Nephron (organoid): ENCODE measurements at regions not wholly inside any gene's neighbourhood (a gene's known extent, or its start where the extent isn't known, plus 50 kb on each side); places are given as distances from the start of the nearest gene placed in this dataset.
A peak's percentile ranks its signal among the peaks of the same experiment; 100 is the strongest.

ENCODE experiments used
- H3K27ac Mint-ChIP-seq, 3 experiments: 2 replicates each; pipeline ENCODE4 v1.8.0; 2020; ENCODE audit warnings: mixed read lengths in 3 of 3, mild to moderate bottlenecking in 2 of 3, moderate library complexity in 1 of 3
- H3K27me3 Mint-ChIP-seq: 2 replicates; pipeline ENCODE4 v1.8.0; 2021; ENCODE audit warnings: low read depth, mild to moderate bottlenecking, moderate library complexity, mixed read lengths
- H3K36me3 Mint-ChIP-seq: 2 replicates; pipeline ENCODE4 v1.8.0; 2020; ENCODE audit warnings: low read depth, mixed read lengths
- H3K4me1 Mint-ChIP-seq: 2 replicates; pipeline ENCODE4 v1.8.0; 2020; ENCODE audit warnings: mixed read lengths
- H3K4me3 Mint-ChIP-seq, 3 experiments: 2 replicates each; pipeline ENCODE4 v1.8.0; 2020; ENCODE audit warnings: mild to moderate bottlenecking in 3 of 3, mixed read lengths in 3 of 3, moderate library complexity in 2 of 3
- H3K9me3 Mint-ChIP-seq: 2 replicates; pipeline ENCODE4 v1.8.0; 2020; ENCODE audit warnings: mixed read lengths
- CTCF ChIP-seq, 3 experiments: fragments of 200-600 bp; sonication (generic); IDR thresholded peaks; one replicate each; pipeline ENCODE4 v1.5.0; 2021; ENCODE audit warnings: antibody characterized with exemption in 3 of 3; ENCODE audit not compliant: unreplicated experiment in 3 of 3

- no peak overlapping the region for H3K27ac Mint-ChIP-seq
- H3K4me3 Mint-ChIP-seq: no peak overlapping the region
- H3K9me3 Mint-ChIP-seq: no peaks in the 10 kb centered on the region
- no peak for TF ChIP-seq CTCF (IDR thresholded peaks at IDR 0.05; ENCODE audit: unreplicated experiment in 3 of 3)
- H3K27me3 Mint-ChIP-seq: no peaks in the 10 kb centered on the region
- H3K36me3 Mint-ChIP-seq: no peaks in the 10 kb centered on the region
- peaks cover 11% of the 10 kb centered on the region for H3K4me1 Mint-ChIP-seq
Observed at GRCh38 chr7:88396295-88396947, 89.7 kb upstream of the STEAP4 start.

DNA sequence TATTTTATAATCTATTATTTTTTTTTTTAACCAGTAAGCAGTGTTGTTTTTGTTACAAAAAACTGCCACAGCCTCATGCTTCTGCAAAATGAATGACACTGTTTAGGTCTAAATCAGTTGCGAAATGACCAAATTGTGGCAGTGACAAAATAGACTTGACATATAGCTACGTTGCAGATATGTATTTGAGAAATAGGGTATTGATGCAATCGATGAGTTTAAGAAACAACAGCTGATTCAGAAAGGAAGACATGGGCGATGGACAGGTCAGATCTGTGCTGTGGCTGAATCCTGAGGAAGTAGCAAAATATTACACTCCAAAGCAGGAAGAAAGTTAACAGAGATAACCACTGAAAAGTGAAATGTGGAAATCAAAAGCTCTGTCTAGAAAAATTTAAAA lies 89.0 kb upstream of the STEAP4 start:
- H3K27me3 Mint-ChIP-seq: no peaks in the 10 kb centered on the region
- H3K4me3 Mint-ChIP-seq: no peak overlapping the region

GRCh38 chr7:88391247-88391646 lies 84.6 kb upstream of the STEAP4 start:
- Mint-ChIP-seq H3K27me3 (no peaks in the 10 kb centered on the region), H3K36me3 (no peaks in the 10 kb centered on the region), H3K4me3 (no peak overlapping the region), H3K9me3 (no peaks in the 10 kb centered on the region), H3K4me1 (no peaks in the 10 kb centered on the region), H3K27ac (no peak overlapping the region)
- no peak for TF ChIP-seq CTCF (IDR thresholded peaks at IDR 0.05; ENCODE audit: unreplicated experiment in 3 of 3)

More for the DNA sequence above, 89.0 kb upstream of the STEAP4 start:
- Mint-ChIP-seq H3K27ac (no peak overlapping the region), H3K36me3 (no peaks in the 10 kb centered on the region), H3K4me1 (peaks cover 11% of the 10 kb centered on the region), H3K9me3 (no peaks in the 10 kb centered on the region)
- TF ChIP-seq CTCF (IDR thresholded peaks at IDR 0.05; ENCODE audit: unreplicated experiment in 3 of 3): no peak

GRCh38 chr7:88387368-88387767 lies 80.7 kb upstream of the STEAP4 start:
- no peaks in the 10 kb centered on the region for H3K36me3 Mint-ChIP-seq
- H3K27ac Mint-ChIP-seq: no peak overlapping the region
- H3K27me3 Mint-ChIP-seq: no peaks in the 10 kb centered on the region
- peaks cover 2% of the 10 kb centered on the region for H3K9me3 Mint-ChIP-seq
- H3K4me1 Mint-ChIP-seq: no peaks in the 10 kb centered on the region
- TF ChIP-seq CTCF (IDR thresholded peaks at IDR 0.05; ENCODE audit: unreplicated experiment in 3 of 3): no peak
- H3K4me3 Mint-ChIP-seq: no peak overlapping the region

DNA sequence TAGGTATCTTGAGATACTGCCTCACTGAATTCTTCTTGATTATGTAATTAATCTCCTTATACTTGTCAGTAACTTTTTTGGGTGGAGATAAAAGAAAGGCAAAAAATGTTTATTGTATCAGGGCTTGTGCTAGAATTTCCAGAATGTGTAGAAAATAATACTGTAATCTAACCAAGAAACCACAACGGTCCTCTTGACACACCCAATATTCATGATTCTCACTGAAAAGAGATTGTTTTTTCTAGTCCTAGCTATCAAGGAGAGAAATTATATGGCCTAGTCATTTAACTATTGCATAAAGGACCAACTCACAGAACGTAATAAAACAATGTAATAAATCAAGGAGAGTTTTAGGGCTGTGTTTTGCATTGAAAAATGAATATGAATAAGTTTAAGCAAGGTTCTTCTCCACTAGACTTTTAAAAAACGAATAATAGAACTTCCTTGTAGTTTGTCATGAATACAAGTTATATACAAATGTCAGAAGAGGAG lies 80.0 kb upstream of the STEAP4 start:
- H3K27ac Mint-ChIP-seq: no peak overlapping the region
- H3K36me3 Mint-ChIP-seq: no peaks in the 10 kb centered on the region
- no peak overlapping the region for H3K4me3 Mint-ChIP-seq
- no peaks in the 10 kb centered on the region for H3K4me1 Mint-ChIP-seq
- H3K27me3 Mint-ChIP-seq: no peaks in the 10 kb centered on the region
- H3K9me3 Mint-ChIP-seq: peaks cover 2% of the 10 kb centered on the region
- TF ChIP-seq CTCF (IDR thresholded peaks at IDR 0.05; ENCODE audit: unreplicated experiment in 3 of 3): no peak

DNA sequence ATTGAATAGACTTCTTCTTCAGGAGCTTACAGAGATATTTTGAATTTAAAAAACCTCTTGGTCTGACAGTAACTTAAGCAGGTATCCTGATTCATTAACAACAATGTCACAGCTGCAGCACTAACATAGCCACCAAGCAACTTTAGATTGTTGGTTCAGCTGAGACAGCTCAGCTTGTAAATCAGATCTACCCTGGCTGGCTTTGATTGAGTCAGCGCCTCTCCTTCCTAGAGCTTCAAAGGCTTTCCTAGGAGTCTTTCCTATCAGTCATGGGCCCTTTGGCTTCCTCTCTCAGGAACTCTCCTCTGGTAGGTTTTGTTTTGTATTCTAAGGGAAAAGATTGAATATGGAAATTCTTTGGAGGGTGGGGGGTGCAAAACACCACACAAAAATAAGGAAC lies 70.7 kb upstream of the STEAP4 start:
- Mint-ChIP-seq H3K27me3 (peaks cover under 1% of the 10 kb centered on the region), H3K4me1 (peaks cover 6% of the 10 kb centered on the region), H3K36me3 (peaks cover 3% of the 10 kb centered on the region), H3K27ac (peak overlapping the region in 1 of 3 experiments; percentile 38), H3K4me3 (no peak overlapping the region), H3K9me3 (peaks cover 19% of the 10 kb centered on the region)
- no peak for TF ChIP-seq CTCF (IDR thresholded peaks at IDR 0.05; ENCODE audit: unreplicated experiment in 3 of 3)
